NAMALWA (cell line): ENCODE measurements at regions not wholly inside any gene's neighbourhood (a gene's known extent, or its start where the extent isn't known, plus 50 kb on each side); places are given as distances from the start of the nearest gene placed in this dataset.
"Not testable (repeated sequence)": the region's sequence is repeated elsewhere in the genome, so short reads cannot be mapped to it uniquely, and the experiment has no call there.

Source experiments
- DNase-seq: peaks from one replicate; pipeline ENCODE4 v3.0.0-alpha.2; 2015; ENCODE audit warnings: low spot score

DNA sequence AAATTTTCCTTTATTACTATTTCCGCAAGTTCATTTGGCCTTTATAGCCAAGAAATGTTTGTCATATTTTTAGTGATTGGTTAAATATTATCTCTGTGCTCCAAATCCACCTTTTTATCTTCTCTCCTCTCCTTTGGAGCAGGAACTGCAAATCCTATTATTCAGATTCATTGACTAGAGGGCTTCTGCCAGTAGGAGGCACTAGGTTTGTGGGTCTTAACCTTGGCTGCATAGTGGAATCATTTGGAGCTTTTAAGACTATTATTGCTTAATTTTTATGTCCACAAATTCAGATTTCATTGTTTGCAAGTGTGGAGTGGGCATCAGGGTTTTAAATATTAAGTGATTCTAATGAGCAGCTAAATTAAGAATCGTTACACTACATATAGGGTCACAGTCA lies 75.3 kb upstream of the SYT10 start:
- no peak for DNase-seq

DNA sequence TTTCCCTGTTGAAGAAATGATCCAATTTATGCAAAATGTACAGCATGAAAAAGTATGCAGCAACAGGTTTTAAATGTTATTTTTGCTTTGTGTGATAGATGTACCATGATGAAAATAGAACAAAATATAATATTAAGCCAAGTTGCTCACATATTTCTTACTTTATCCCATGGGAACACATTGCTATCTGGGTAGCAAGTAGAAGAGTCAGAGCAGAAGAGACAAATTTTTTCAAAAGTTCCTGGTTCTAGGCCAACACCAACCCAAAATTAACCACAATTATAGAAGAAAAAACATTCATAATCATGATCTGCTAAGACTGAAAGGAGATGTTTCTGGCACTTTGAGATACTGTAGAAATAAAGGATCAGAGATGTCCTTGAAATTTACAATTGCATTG lies 79.9 kb upstream of the SYT10 start:
- DNase-seq, result no peak

GRCh38 chr12:33520505-33521302 lies 81.1 kb upstream of the SYT10 start:
- DNase-seq, result not testable (repeated sequence)

DNA sequence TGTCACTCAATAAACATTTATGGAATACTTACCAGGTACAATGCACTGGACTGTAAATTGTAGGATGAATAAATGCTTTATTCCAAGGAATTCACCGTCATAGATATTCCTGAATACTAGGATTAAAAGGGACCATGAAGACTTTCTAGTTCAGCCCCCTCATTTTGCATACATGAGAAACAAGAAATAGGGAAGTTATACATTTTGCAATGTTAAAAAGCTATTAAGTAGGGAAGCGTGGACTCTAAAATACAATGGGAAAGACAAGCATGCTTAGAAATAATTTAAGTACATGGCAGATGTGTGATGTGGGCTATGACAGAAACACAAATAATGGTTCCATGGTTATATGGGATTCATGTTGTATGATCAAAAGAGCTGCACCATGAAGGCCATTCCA lies 89.4 kb upstream of the SYT10 start:
- no peak for DNase-seq

GRCh38 chr12:33529810-33530209 lies 90.2 kb upstream of the SYT10 start:
- DNase-seq, result no peak

DNA sequence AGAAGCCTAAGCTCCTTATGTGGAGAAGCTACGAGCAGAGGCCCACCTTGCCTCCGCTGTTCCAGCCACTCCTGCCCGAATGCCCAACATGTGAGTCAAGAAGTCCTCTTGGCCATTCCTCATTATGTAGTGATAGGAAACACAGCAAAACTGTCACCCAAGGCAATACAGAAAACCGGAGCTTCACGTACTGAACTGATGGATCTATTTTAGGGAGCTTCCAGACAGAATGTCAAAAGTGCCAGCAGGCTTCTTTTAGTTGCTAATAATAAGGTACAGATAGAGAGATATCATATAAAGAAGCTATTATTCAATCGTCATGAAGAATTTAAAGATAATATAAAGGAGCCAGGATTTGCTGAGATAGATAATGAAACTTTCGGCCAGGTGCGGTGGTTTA lies 91.6 kb upstream of the SYT10 start:
- no peak for DNase-seq

DNA sequence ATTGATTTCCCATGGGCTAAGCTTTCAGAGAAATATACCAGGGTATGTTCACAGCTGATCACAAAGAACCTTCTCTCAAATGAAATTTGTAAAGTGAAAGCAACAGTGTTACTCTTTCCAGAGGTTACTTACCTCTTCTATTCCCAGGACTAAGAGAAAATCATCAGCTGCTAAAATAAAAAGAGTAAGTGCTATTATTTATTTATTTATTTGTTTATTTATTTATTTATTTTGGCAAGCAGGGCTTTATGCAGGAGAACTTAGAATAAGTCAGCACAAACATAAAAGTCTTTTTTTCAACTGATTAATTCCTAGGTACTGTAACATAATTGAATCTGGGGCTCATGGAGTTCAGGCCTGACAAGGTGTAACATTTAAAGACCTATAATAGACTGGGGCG lies 93.9 kb upstream of the SYT10 start:
- DNase-seq, result no peak

- DNase-seq, result no peak
These were observed 96.8 kb upstream of the SYT10 start for GRCh38 chr12:33536431-33536830.

GRCh38 chr12:33546004-33546403 lies 106.4 kb upstream of the SYT10 start:
- DNase-seq, result no peak

DNA sequence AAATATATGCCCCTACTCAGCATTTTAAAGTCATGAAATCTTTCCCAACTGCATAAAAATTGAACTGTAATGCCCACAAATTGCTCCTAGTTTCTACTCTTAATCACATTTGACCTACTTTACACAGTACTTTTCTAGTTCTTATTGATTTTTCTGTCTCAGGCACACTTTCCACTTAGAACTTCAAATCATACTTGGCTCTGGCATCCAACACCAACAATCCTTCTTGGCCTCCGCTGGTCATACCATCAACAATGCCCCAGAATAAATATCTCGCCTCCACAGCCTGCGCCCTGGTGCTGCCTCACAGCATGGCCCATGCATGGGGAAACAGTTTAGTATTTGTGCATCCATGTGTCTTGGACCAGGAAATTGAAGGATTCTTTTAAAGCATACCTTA lies 107.5 kb upstream of the SYT10 start:
- no peak for DNase-seq

- not testable (repeated sequence) for DNase-seq
These were observed 110.6 kb upstream of the SYT10 start for GRCh38 chr12:33550214-33550613.

DNA sequence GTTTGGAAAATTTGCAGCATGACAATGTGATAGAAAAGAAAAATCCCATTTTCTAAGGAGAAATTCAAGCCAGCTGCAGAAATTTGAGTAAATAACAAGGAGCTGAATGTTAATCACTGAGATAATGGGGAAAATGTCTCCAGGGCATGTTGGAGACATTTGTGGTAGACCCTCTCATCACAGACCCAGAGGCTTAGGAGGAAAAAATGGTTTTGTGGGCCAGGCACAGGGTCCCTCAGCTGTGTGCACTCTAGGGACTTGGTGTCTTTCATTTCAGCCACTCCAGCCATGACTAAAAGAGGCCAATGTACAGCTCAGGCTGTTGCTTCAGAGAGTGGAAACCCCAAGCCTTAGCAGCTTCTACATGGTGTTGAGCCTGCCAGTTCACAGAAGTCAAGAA lies 111.4 kb upstream of the SYT10 start:
- no peak for DNase-seq

GRCh38 chr12:33555128-33555527 lies 115.5 kb upstream of the SYT10 start:
- DNase-seq, result no peak

DNA sequence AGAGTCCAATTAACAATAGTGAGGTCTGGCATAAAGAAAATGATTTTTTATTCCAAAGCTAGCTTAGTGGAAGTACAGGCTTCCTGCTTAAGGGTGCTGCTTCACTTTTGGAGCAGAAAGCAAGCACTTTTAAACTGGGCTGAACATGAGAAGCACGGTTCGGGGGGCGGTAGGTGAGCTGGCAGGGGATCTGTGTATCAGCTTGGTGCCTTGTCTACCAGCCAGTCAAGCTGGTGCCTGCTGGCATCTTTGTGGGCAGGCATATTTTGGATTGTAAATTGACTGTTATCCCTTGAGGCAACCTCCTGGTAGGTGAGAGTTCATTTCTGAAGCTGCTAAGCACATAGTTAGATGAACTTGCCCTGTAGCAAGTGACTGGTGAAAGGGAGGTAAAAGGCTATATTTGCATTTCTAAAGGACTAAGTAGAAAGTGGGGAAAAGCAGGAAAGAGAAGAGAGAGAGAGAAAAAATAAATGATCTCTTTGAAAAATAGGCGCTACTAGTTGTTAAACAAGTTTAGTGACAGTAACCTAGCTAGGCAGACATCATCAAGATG lies 121.1 kb upstream of the SYT10 start:
- no peak for DNase-seq

- no peak for DNase-seq
These were observed 122.8 kb upstream of the SYT10 start for GRCh38 chr12:33562401-33562800.

DNA sequence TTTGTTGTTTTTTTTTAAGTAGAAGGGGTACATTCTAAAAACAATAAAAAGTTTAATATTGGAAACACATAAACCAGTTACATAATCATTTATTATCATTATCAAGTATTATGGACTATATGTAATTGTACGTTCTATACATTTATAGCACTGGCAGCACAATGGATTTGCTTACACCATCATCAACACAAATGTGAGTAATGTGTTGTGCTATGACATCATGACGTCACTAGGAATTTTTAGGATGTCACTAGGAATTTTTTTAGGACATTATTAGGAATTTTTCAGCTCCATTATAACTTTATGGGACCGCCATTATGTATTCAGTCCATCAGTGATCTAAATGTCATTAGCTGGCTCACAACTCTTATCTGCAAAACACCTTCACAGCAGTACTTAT lies 126.8 kb upstream of the SYT10 start:
- DNase-seq, result no peak

- DNase-seq, result no peak
These were observed 135.7 kb upstream of the SYT10 start for GRCh38 chr12:33575346-33575745.

DNA sequence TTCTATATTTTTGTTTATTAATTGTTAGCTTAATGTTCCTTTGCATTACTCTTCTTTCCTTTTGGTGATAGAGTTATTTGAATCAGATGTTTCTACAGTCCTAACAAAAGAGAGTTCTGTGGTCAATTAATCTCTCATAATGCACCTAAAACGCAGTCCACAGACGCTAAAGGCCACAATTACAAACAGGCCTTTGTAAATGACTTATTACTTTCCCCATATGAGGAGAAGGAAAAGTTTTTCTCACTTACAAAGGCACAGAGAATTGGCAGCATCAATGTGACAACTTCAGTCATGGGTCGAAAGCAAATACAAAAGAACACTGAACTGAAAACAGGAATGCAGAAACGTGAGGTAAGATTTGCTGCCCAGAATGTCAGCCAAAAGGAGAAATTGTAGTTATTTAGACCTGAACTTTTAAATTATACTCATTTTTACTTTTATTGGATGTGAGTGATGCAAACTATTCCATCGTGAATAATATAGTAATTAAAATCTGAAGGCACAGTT lies 142.0 kb upstream of the SYT10 start:
- DNase-seq, result no peak

DNA sequence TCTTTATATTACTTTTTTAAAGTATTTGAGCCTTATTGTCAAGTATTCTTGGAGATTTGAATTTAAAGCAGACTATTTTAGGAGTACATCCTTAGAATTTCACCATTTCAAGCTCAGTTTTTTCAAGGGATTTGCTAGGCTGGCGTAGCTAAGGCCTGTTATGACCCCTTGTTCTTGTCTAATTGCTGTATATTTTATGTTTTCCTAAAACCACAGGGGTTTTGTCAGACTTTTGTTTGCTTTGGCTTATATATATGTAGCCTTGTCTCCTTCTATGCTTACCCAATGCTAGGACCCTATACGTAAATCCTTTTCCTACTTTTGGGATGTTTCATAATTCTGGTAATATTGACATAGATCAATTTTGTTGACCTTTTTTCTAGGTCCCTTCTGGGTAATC lies 147.0 kb upstream of the SYT10 start:
- DNase-seq, result no peak

- no peak for DNase-seq
These were observed 147.7 kb upstream of the SYT10 start for GRCh38 chr12:33587354-33587753.

DNA sequence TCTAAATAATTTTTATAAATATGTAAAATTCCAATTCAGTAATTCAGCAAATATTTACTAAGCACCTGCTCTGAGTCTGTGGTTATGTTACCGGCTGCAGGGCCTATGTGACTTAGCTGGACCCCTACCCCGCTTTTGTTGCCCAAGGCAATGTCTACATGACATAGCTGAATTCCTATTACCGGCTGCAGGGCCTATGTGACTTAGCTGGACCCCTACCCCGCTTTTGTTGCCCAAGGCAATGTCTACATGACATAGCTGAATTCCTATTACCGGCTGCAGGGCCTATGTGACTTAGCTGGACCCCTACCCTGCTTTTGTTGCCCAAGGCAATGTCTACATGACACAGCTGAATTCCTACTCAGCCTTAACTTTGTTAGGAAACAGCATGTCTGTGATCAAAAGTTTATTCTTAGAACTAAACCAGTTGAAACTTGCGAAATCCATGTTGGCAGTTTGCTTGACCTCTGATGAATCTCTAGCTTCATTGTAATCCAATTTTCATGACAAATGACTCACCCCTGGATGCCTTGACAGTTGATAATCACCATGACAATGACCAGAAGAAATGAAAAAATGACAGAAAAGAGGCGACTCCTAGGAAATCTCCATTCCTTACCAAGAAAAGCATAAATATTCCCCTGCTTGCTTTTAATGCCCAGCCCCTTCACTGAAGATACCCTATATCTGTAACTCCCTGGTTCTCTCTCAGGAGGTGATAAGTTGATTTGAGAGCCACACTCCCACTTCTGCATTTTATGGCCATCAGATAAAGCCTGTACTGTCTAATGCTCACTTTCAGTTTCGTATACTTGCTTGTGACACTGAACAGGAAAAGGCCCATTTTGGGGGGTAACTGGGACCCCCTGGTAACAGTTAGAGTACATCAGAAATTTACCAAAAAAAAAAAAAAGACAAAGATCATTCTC lies 148.4 kb upstream of the SYT10 start:
- peak; percentile 11 for DNase-seq

DNA sequence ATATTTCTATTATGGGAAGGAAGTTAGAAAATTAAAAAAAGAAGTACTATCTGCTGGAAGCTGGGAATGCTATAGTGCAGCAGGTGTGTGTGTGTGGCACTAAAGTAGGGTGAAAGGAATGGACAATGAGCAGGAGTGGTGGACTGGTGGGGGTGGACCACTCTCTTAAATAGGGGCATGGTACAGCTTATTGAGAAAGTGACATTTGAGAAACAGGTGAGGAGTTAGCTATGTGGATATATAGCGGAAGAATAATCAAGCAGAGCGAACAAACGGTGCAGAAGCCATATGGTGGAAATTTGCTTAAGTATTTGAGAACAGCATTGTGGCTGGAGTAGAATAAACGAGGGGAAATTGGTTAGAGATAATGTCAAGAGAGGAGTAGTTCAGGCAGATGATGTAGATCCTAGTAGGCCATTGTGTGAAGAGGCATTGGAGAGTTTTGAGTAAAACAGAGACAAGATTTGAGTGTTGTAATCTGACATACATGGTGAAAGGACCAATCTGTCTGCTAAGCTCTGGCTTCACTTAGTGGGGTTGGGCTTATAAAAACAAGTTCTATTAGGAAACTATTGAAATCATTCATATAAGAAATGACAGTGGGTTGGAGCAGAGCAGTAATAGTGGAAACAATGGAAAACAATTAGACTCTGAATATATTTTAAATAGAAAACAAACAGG lies 149.2 kb upstream of the SYT10 start:
- no peak for DNase-seq
